Fibroblast of lung (primary cell): ENCODE measurements at regions not wholly inside any gene's neighbourhood (a gene's known extent, or its start where the extent isn't known, plus 50 kb on each side); places are given as distances from the start of the nearest gene placed in this dataset.

Experiments
- DNase-seq, 2 donors: peaks; one replicate each; pipeline versions ENCODE4 v3.0.0 to v3.0.0-alpha.2; 2010; ENCODE audit warnings: low read depth in 2 of 2
- H2AFZ ChIP-seq: 2 replicates; pipeline ENCODE4 v1.5.1; 2012; ENCODE audit warnings: low read length, control low read depth, inconsistent platforms
- H3K27ac ChIP-seq: 2 replicates; pipeline ENCODE4 v1.5.1; 2011; ENCODE audit warnings: low read length, control low read depth; ENCODE audit not compliant: insufficient read depth
- H3K27me3 ChIP-seq: 2 replicates; pipeline ENCODE4 v1.5.1; 2011; ENCODE audit warnings: mild to moderate bottlenecking, low read length; ENCODE audit not compliant: control insufficient read depth, insufficient read depth
- H3K36me3 ChIP-seq: 2 replicates; pipeline ENCODE4 v1.5.1; 2011; ENCODE audit warnings: low read length; ENCODE audit not compliant: control insufficient read depth, insufficient read depth
- H3K4me1 ChIP-seq: 2 replicates; pipeline ENCODE4 v1.5.1; 2011; ENCODE audit warnings: low read length; ENCODE audit not compliant: control insufficient read depth, insufficient read depth; ENCODE audit errors: extremely low read depth
- H3K4me2 ChIP-seq: 2 replicates; pipeline ENCODE4 v1.5.1; 2011; ENCODE audit warnings: low read length, control low read depth; ENCODE audit not compliant: insufficient read depth; ENCODE audit errors: extremely low read depth
- H3K4me3 ChIP-seq, 4 experiments: fragments of 200-600 bp in 1 of 4; sonication (generic) in 1 of 4; replicated peaks in 1 of 4; 2 replicates each; pipeline ENCODE4 v1.5.1; 2011 to 2016; ENCODE audit warnings: low read length in 4 of 4, low read depth in 3 of 4, mild to moderate bottlenecking in 3 of 4, control low read depth in 2 of 4, inconsistent platforms in 1 of 4, mixed read lengths in 1 of 4; ENCODE audit not compliant: insufficient read depth in 1 of 4; ENCODE audit errors: control extremely low read depth in 1 of 4
- H3K79me2 ChIP-seq: 2 replicates; pipeline ENCODE4 v1.5.1; 2012; ENCODE audit warnings: mild to moderate bottlenecking, low read length, inconsistent platforms; ENCODE audit not compliant: control insufficient read depth, insufficient read depth
- H3K9ac ChIP-seq: 2 replicates; pipeline ENCODE4 v1.5.1; 2011; ENCODE audit warnings: mild to moderate bottlenecking, low read length, control low read depth; ENCODE audit not compliant: insufficient read depth
- H3K9me3 ChIP-seq: 2 replicates; pipeline ENCODE4 v1.5.1; 2012; ENCODE audit warnings: low read depth, low read length; ENCODE audit not compliant: control insufficient read depth, insufficient read depth
- H4K20me1 ChIP-seq: 2 replicates; pipeline ENCODE4 v1.5.1; 2011; ENCODE audit warnings: low read length; ENCODE audit not compliant: control insufficient read depth, insufficient read depth; ENCODE audit errors: extremely low read depth
- EZH2 ChIP-seq: IDR thresholded peaks from 2 replicates; pipeline ENCODE4 v1.5.1; 2012; ENCODE audit warnings: low read length, control low read depth, mild to moderate bottlenecking; ENCODE audit errors: missing control alignments
- TF ChIP-seq, protein P1 (sequence below), 2 donors: IDR thresholded peaks in 1 of 2; conservative IDR thresholded peaks in 1 of 2; 1 replicate in 1 of 2; 2 replicates in 1 of 2; pipeline ENCODE4 v1.5.1; 2011 to 2012; ENCODE audit warnings: low read length in 2 of 2, control low read depth in 1 of 2, inconsistent platforms in 1 of 2, low read depth in 1 of 2, mild to moderate bottlenecking in 1 of 2

DNA sequence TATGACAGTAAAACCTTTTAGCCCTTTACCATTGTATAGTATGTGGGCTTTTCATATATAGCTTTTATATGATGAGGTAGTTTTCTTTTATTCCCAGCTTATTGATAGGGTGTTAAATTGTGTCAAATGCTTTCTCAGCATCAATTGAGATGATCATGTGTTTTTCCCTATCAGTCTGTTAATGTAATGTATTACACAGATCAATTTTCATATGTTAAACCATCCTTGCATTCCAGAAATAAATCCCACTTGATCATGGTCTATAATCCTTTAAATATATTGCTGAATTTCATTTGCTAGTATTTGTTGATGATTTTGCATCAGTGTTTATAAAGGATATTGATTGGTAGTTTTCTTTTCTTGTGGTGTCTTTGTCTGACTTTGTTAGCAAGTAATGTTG, 603.9 kb downstream of the TRHDE start:
- DNase-seq = no peak
- Histone ChIP-seq H4K20me1 (no peaks in the 10 kb centered on the region), H3K4me2 (no peak overlapping the region), H3K9me3 (no peaks in the 10 kb centered on the region), H3K4me3 (no peak overlapping the region), H2AFZ (no peak overlapping the region), H3K27me3 (no peaks in the 10 kb centered on the region), H3K79me2 (no peaks in the 10 kb centered on the region), H3K36me3 (no peaks in the 10 kb centered on the region), H3K27ac (no peak overlapping the region), H3K9ac (no peak overlapping the region), H3K4me1 (no peaks in the 10 kb centered on the region)
- TF ChIP-seq, protein P1, sequence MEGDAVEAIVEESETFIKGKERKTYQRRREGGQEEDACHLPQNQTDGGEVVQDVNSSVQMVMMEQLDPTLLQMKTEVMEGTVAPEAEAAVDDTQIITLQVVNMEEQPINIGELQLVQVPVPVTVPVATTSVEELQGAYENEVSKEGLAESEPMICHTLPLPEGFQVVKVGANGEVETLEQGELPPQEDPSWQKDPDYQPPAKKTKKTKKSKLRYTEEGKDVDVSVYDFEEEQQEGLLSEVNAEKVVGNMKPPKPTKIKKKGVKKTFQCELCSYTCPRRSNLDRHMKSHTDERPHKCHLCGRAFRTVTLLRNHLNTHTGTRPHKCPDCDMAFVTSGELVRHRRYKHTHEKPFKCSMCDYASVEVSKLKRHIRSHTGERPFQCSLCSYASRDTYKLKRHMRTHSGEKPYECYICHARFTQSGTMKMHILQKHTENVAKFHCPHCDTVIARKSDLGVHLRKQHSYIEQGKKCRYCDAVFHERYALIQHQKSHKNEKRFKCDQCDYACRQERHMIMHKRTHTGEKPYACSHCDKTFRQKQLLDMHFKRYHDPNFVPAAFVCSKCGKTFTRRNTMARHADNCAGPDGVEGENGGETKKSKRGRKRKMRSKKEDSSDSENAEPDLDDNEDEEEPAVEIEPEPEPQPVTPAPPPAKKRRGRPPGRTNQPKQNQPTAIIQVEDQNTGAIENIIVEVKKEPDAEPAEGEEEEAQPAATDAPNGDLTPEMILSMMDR (conservative IDR thresholded peaks at IDR 0.05 in 1 of 2, IDR thresholded peaks at IDR 0.05 in 1 of 2; ENCODE audit: low read depth in 1 of 2, low read length in 2 of 2) = no peak
- no peak for TF ChIP-seq EZH2

DNA sequence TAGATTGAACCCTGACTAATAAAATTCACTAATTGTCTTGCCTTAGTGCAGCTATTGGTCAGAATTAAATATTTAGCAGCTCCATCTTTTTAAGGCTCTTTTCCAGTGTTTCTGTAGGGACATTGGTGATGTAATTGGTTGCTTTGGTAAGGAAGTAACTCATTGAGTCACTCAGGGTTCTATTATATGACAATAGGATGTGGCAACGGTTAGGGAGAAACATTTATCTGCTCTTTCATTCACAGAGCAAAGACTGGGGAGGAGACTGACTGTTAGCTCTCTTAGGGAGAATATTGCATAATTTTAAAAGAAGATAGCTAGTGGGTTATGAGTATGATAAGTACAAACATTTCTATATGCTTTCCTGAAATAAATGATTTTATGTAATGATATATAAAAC, 616.5 kb downstream of the TRHDE start:
- Histone ChIP-seq H3K9ac (no peak overlapping the region), H3K27ac (no peak overlapping the region), H2AFZ (no peak overlapping the region), H3K4me2 (no peak overlapping the region), H3K4me3 (no peak overlapping the region), H3K9me3 (no peaks in the 10 kb centered on the region), H3K79me2 (no peaks in the 10 kb centered on the region), H3K36me3 (no peaks in the 10 kb centered on the region), H3K4me1 (no peaks in the 10 kb centered on the region), H4K20me1 (no peaks in the 10 kb centered on the region), H3K27me3 (no peaks in the 10 kb centered on the region)
- DNase-seq = no peak
- TF ChIP-seq, protein P1 (conservative IDR thresholded peaks at IDR 0.05 in 1 of 2, IDR thresholded peaks at IDR 0.05 in 1 of 2; ENCODE audit: low read depth in 1 of 2, low read length in 2 of 2) = no peak
- TF ChIP-seq EZH2 = no peak

DNA sequence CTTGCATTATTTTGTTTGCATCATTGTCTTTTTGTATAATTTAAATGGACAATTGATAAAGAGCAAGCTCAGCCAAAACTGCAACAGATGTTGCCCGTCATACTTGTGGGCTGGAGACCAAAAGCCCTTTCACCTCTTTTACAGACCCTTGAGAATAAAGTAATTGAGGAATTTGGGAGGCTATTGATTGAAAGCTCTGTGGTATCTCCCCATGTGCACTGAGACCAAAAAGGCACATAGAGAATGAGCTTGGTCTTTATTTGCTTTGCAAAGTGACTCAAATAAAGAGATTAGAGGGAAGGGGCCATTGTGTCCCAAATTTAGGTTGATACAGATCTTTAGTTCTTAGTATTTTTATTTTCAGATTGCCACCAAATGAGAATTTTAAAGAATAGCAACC, 617.6 kb downstream of the TRHDE start:
- TF ChIP-seq EZH2 = no peak
- TF ChIP-seq, protein P1 (conservative IDR thresholded peaks at IDR 0.05 in 1 of 2, IDR thresholded peaks at IDR 0.05 in 1 of 2; ENCODE audit: low read depth in 1 of 2, low read length in 2 of 2) = no peak
- no peaks in the 10 kb centered on the region for H4K20me1 ChIP-seq
- H3K79me2 ChIP-seq = no peaks in the 10 kb centered on the region
- no peak for DNase-seq
- H3K36me3 ChIP-seq = no peaks in the 10 kb centered on the region
- no peaks in the 10 kb centered on the region for H3K4me1 ChIP-seq
- no peak overlapping the region for H3K27ac ChIP-seq
- no peak overlapping the region for H3K9ac ChIP-seq
- H3K27me3 ChIP-seq = no peaks in the 10 kb centered on the region
- no peaks in the 10 kb centered on the region for H3K9me3 ChIP-seq
- no peak overlapping the region for H2AFZ ChIP-seq
- no peak overlapping the region for H3K4me3 ChIP-seq
- no peak overlapping the region for H3K4me2 ChIP-seq
